ENCODE measurements at regions not wholly inside any gene's neighbourhood (a gene's known extent, or its start where the extent isn't known, plus 50 kb on each side); places are given as distances from the start of the nearest gene placed in this dataset.

GRCh38 chr4:77415689-77416088 is 189.9 kb upstream of the CXCL13 start:
- no peaks in the 10 kb centered on the region for H3K36me3 ChIP-seq (ENCODE audit: low read length)
- H3K9ac ChIP-seq (ENCODE audit: low read length), result no peak overlapping the region
- no peaks in the 10 kb centered on the region for H3K9me2 ChIP-seq (replicated peaks; ENCODE audit: insufficient read depth, low read length)
- no peaks in the 10 kb centered on the region for H3K27me3 ChIP-seq (ENCODE audit: low read length)
- H3K27ac ChIP-seq (ENCODE audit: low read depth, low read length), result no peak overlapping the region
- no peaks in the 10 kb centered on the region for H3F3A ChIP-seq (ENCODE audit: insufficient read depth)
- no peak overlapping the region for H2AFZ ChIP-seq (ENCODE audit: low read depth, low read length, severe bottlenecking)
- H3K79me2 ChIP-seq (ENCODE audit: insufficient read depth, low read length), result no peaks in the 10 kb centered on the region
- no peaks in the 10 kb centered on the region for H3K9me3 ChIP-seq (ENCODE audit: insufficient read depth, low read length)
- H3K4me2 ChIP-seq (ENCODE audit: low read depth, low read length, poor library complexity, severe bottlenecking), result no peak overlapping the region
- no peak overlapping the region for H3K4me3 ChIP-seq (ENCODE audit: insufficient read depth, low read length, poor library complexity, severe bottlenecking)
- TF ChIP-seq CTCF (IDR thresholded peaks at IDR 0.05; ENCODE audit: insufficient read depth, low read length, poor library complexity, severe bottlenecking) (no peak), EZH2phosphoT487 (conservative IDR thresholded peaks at IDR 0.05; ENCODE audit: low read length) (no peak)
- no peaks in the 10 kb centered on the region for H4K20me1 ChIP-seq (ENCODE audit: low read depth, low read length)

- Histone ChIP-seq H3K79me2 (ENCODE audit: insufficient read depth, low read length) (no peaks in the 10 kb centered on the region), H3K36me3 (ENCODE audit: low read length) (no peaks in the 10 kb centered on the region), H3K9ac (ENCODE audit: low read length) (no peak overlapping the region)
Observed at GRCh38 chr4:77418333-77418732, 187.3 kb upstream of the CXCL13 start.

GRCh38 chr4:77430847-77431246 is 174.8 kb upstream of the CXCL13 start:
- Histone ChIP-seq H3K27me3 (ENCODE audit: low read length) (no peaks in the 10 kb centered on the region), H3K79me2 (ENCODE audit: insufficient read depth, low read length) (no peaks in the 10 kb centered on the region), H3K9me3 (ENCODE audit: insufficient read depth, low read length) (no peaks in the 10 kb centered on the region), H3K4me3 (ENCODE audit: insufficient read depth, low read length, poor library complexity, severe bottlenecking) (no peak overlapping the region), H2AFZ (ENCODE audit: low read depth, low read length, severe bottlenecking) (no peak overlapping the region), H3K9me2 (replicated peaks; ENCODE audit: insufficient read depth, low read length) (no peaks in the 10 kb centered on the region), H4K20me1 (ENCODE audit: low read depth, low read length) (no peaks in the 10 kb centered on the region), H3K27ac (ENCODE audit: low read depth, low read length) (no peak overlapping the region), H3K9ac (ENCODE audit: low read length) (no peak overlapping the region), H3K4me2 (ENCODE audit: low read depth, low read length, poor library complexity, severe bottlenecking) (no peak overlapping the region), H3F3A (ENCODE audit: insufficient read depth) (no peaks in the 10 kb centered on the region), H3K36me3 (ENCODE audit: low read length) (no peaks in the 10 kb centered on the region)
- TF ChIP-seq EZH2phosphoT487 (conservative IDR thresholded peaks at IDR 0.05; ENCODE audit: low read length) (no peak), CTCF (IDR thresholded peaks at IDR 0.05; ENCODE audit: insufficient read depth, low read length, poor library complexity, severe bottlenecking) (no peak)

More at GRCh38 chr4:77418333-77418732, 187.3 kb upstream of the CXCL13 start:
- H3K27ac ChIP-seq (ENCODE audit: low read depth, low read length), result no peak overlapping the region
- no peak overlapping the region for H3K4me2 ChIP-seq (ENCODE audit: low read depth, low read length, poor library complexity, severe bottlenecking)
- no peak overlapping the region for H3K4me3 ChIP-seq (ENCODE audit: insufficient read depth, low read length, poor library complexity, severe bottlenecking)
- TF ChIP-seq CTCF (IDR thresholded peaks at IDR 0.05; ENCODE audit: insufficient read depth, low read length, poor library complexity, severe bottlenecking), result no peak
- no peak for TF ChIP-seq EZH2phosphoT487 (conservative IDR thresholded peaks at IDR 0.05; ENCODE audit: low read length)
- H2AFZ ChIP-seq (ENCODE audit: low read depth, low read length, severe bottlenecking), result no peak overlapping the region
- H4K20me1 ChIP-seq (ENCODE audit: low read depth, low read length), result no peaks in the 10 kb centered on the region
- no peaks in the 10 kb centered on the region for H3K9me2 ChIP-seq (replicated peaks; ENCODE audit: insufficient read depth, low read length)
- no peaks in the 10 kb centered on the region for H3F3A ChIP-seq (ENCODE audit: insufficient read depth)
- no peaks in the 10 kb centered on the region for H3K9me3 ChIP-seq (ENCODE audit: insufficient read depth, low read length)
- H3K27me3 ChIP-seq (ENCODE audit: low read length), result no peaks in the 10 kb centered on the region
